ENCODE measurements at regions not wholly inside any gene's neighbourhood (a gene's known extent, or its start where the extent isn't known, plus 50 kb on each side); places are given as distances from the start of the nearest gene placed in this dataset.

GRCh38 chr7:51827631-51828030 is 511.0 kb upstream of the COBL start:
- Histone ChIP-seq H3K79me1 (replicated peaks; ENCODE audit: low read length, poor library complexity, severe bottlenecking) (no peaks in the 10 kb centered on the region), H3K4ac (ENCODE audit: low read depth in 1 of 2, low read length in 2 of 2) (no peak overlapping the region), H3K18ac (ENCODE audit: low read depth in 1 of 2, low read length in 2 of 2) (no peak overlapping the region), H3K23ac (ENCODE audit: low read length in 2 of 2) (no peak overlapping the region), H3K4me1 (ENCODE audit: control insufficient read depth, insufficient read depth, low read depth, low read length) (no peaks in the 10 kb centered on the region), H2BK120ac (ENCODE audit: low read depth, low read length) (no peak overlapping the region), H2BK15ac (ENCODE audit: low read depth, poor library complexity, severe bottlenecking) (no peak overlapping the region), H3K9me3 (ENCODE audit: control insufficient read depth, low read length) (peaks cover 29% of the 10 kb centered on the region), H4K91ac (ENCODE audit: low read length) (no peak overlapping the region), H2BK12ac (ENCODE audit: low read length in 2 of 2) (no peak overlapping the region), H3K9ac (ENCODE audit: low read length) (no peak overlapping the region), H3K14ac (ENCODE audit: low read length in 2 of 2) (no peak overlapping the region), H3K27ac (ENCODE audit: low read length, poor library complexity, severe bottlenecking) (no peak overlapping the region), H2BK5ac (ENCODE audit: low read depth, low read length, poor library complexity, severe bottlenecking) (no peak overlapping the region), H3K4me3 (ENCODE audit: insufficient read depth in 1 of 2, low read depth in 1 of 2, low read length in 2 of 2) (no peak overlapping the region), H4K8ac (ENCODE audit: low read length) (no peak overlapping the region), H2AFZ (ENCODE audit: low read depth, low read length) (no peak overlapping the region), H3K27me3 (ENCODE audit: control insufficient read depth in 1 of 2, insufficient read depth in 1 of 2, low read length in 2 of 2) (no peaks in the 10 kb centered on the region), H2AK5ac (ENCODE audit: low read length, severe bottlenecking) (no peak overlapping the region), H3K4me2 (ENCODE audit: low read length, poor library complexity, severe bottlenecking) (no peak overlapping the region), H3K36me3 (ENCODE audit: control insufficient read depth in 1 of 2, insufficient read depth in 2 of 2, low read depth in 1 of 2, low read length in 2 of 2) (no peaks in the 10 kb centered on the region)
- DNase-seq: no peak
- WGBS: 33% methylated on average over 1 of the region's 2 CpGs

GRCh38 chr7:51824050-51824449 is 507.4 kb upstream of the COBL start:
- H3K4me1 ChIP-seq (ENCODE audit: control insufficient read depth, insufficient read depth, low read depth, low read length): no peaks in the 10 kb centered on the region
- H3K27ac ChIP-seq (ENCODE audit: low read length, poor library complexity, severe bottlenecking): no peak overlapping the region
- H2BK120ac ChIP-seq (ENCODE audit: low read depth, low read length): no peak overlapping the region
- H2AFZ ChIP-seq (ENCODE audit: low read depth, low read length): no peak overlapping the region
- H3K79me1 ChIP-seq (replicated peaks; ENCODE audit: low read length, poor library complexity, severe bottlenecking): no peaks in the 10 kb centered on the region
- no peak overlapping the region for H3K4ac ChIP-seq (ENCODE audit: low read depth in 1 of 2, low read length in 2 of 2)
- no peak overlapping the region for H3K4me2 ChIP-seq (ENCODE audit: low read length, poor library complexity, severe bottlenecking)
- no peak overlapping the region for H3K4me3 ChIP-seq (ENCODE audit: insufficient read depth in 1 of 2, low read depth in 1 of 2, low read length in 2 of 2)
- no peak overlapping the region for H3K18ac ChIP-seq (ENCODE audit: low read depth in 1 of 2, low read length in 2 of 2)
- no peak overlapping the region for H4K8ac ChIP-seq (ENCODE audit: low read length)
- no peaks in the 10 kb centered on the region for H3K36me3 ChIP-seq (ENCODE audit: control insufficient read depth in 1 of 2, insufficient read depth in 2 of 2, low read depth in 1 of 2, low read length in 2 of 2)
- no peaks in the 10 kb centered on the region for H3K27me3 ChIP-seq (ENCODE audit: control insufficient read depth in 1 of 2, insufficient read depth in 1 of 2, low read length in 2 of 2)
- peaks cover 30% of the 10 kb centered on the region for H3K9me3 ChIP-seq (ENCODE audit: control insufficient read depth, low read length)
- DNase-seq: no peak
- 96% methylated on average over 5 of the region's 7 CpGs for WGBS
- H2BK12ac ChIP-seq (ENCODE audit: low read length in 2 of 2): no peak overlapping the region
- H4K91ac ChIP-seq (ENCODE audit: low read length): no peak overlapping the region
- no peak overlapping the region for H2BK15ac ChIP-seq (ENCODE audit: low read depth, poor library complexity, severe bottlenecking)
- no peak overlapping the region for H2BK5ac ChIP-seq (ENCODE audit: low read depth, low read length, poor library complexity, severe bottlenecking)
- H3K23ac ChIP-seq (ENCODE audit: low read length in 2 of 2): no peak overlapping the region
- H2AK5ac ChIP-seq (ENCODE audit: low read length, severe bottlenecking): no peak overlapping the region
- H3K9ac ChIP-seq (ENCODE audit: low read length): no peak overlapping the region
- no peak overlapping the region for H3K14ac ChIP-seq (ENCODE audit: low read length in 2 of 2)

GRCh38 chr7:51823437-51823836 is 506.8 kb upstream of the COBL start:
- H3K9ac ChIP-seq (ENCODE audit: low read length): no peak overlapping the region
- H3K18ac ChIP-seq (ENCODE audit: low read depth in 1 of 2, low read length in 2 of 2): no peak overlapping the region
- H2AK5ac ChIP-seq (ENCODE audit: low read length, severe bottlenecking): no peak overlapping the region
- no peak overlapping the region for H3K27ac ChIP-seq (ENCODE audit: low read length, poor library complexity, severe bottlenecking)
- no peak overlapping the region for H3K4ac ChIP-seq (ENCODE audit: low read depth in 1 of 2, low read length in 2 of 2)
- H2BK120ac ChIP-seq (ENCODE audit: low read depth, low read length): no peak overlapping the region
- H3K4me3 ChIP-seq (ENCODE audit: insufficient read depth in 1 of 2, low read depth in 1 of 2, low read length in 2 of 2): no peak overlapping the region
- H3K79me1 ChIP-seq (replicated peaks; ENCODE audit: low read length, poor library complexity, severe bottlenecking): no peaks in the 10 kb centered on the region
- no peak overlapping the region for H3K4me2 ChIP-seq (ENCODE audit: low read length, poor library complexity, severe bottlenecking)
- 60% methylated on average over 3 of the region's 3 CpGs for WGBS
- no peak overlapping the region for H2BK12ac ChIP-seq (ENCODE audit: low read length in 2 of 2)
- H3K9me3 ChIP-seq (ENCODE audit: control insufficient read depth, low read length): peaks cover 32% of the 10 kb centered on the region
- H3K4me1 ChIP-seq (ENCODE audit: control insufficient read depth, insufficient read depth, low read depth, low read length): no peaks in the 10 kb centered on the region
- H2BK15ac ChIP-seq (ENCODE audit: low read depth, poor library complexity, severe bottlenecking): no peak overlapping the region
- no peak for DNase-seq
- no peak overlapping the region for H4K91ac ChIP-seq (ENCODE audit: low read length)
- H3K23ac ChIP-seq (ENCODE audit: low read length in 2 of 2): no peak overlapping the region
- H3K27me3 ChIP-seq (ENCODE audit: control insufficient read depth in 1 of 2, insufficient read depth in 1 of 2, low read length in 2 of 2): no peaks in the 10 kb centered on the region
- no peaks in the 10 kb centered on the region for H3K36me3 ChIP-seq (ENCODE audit: control insufficient read depth in 1 of 2, insufficient read depth in 2 of 2, low read depth in 1 of 2, low read length in 2 of 2)
- H3K14ac ChIP-seq (ENCODE audit: low read length in 2 of 2): no peak overlapping the region
- H2BK5ac ChIP-seq (ENCODE audit: low read depth, low read length, poor library complexity, severe bottlenecking): no peak overlapping the region
- H2AFZ ChIP-seq (ENCODE audit: low read depth, low read length): no peak overlapping the region
- H4K8ac ChIP-seq (ENCODE audit: low read length): no peak overlapping the region

GRCh38 chr7:51817694-51818225 is 501.2 kb upstream of the COBL start:
- 71% methylated on average over 5 of the region's 5 CpGs for WGBS
- Histone ChIP-seq H3K4me3 (ENCODE audit: insufficient read depth in 1 of 2, low read depth in 1 of 2, low read length in 2 of 2) (no peak overlapping the region), H3K14ac (ENCODE audit: low read length in 2 of 2) (no peak overlapping the region)

More at GRCh38 chr7:51817694-51818225, 501.2 kb upstream of the COBL start:
- H3K27ac ChIP-seq (ENCODE audit: low read length, poor library complexity, severe bottlenecking): no peak overlapping the region
- no peak overlapping the region for H4K91ac ChIP-seq (ENCODE audit: low read length)
- peaks cover 19% of the 10 kb centered on the region for H3K9me3 ChIP-seq (ENCODE audit: control insufficient read depth, low read length)
- H3K79me1 ChIP-seq (replicated peaks; ENCODE audit: low read length, poor library complexity, severe bottlenecking): no peaks in the 10 kb centered on the region
- no peak overlapping the region for H2BK15ac ChIP-seq (ENCODE audit: low read depth, poor library complexity, severe bottlenecking)
- no peaks in the 10 kb centered on the region for H3K4me1 ChIP-seq (ENCODE audit: control insufficient read depth, insufficient read depth, low read depth, low read length)
- H3K9ac ChIP-seq (ENCODE audit: low read length): no peak overlapping the region
- no peak overlapping the region for H2BK120ac ChIP-seq (ENCODE audit: low read depth, low read length)
- no peak overlapping the region for H2BK5ac ChIP-seq (ENCODE audit: low read depth, low read length, poor library complexity, severe bottlenecking)
- DNase-seq: no peak
- no peak overlapping the region for H4K8ac ChIP-seq (ENCODE audit: low read length)
- no peak overlapping the region for H2AK5ac ChIP-seq (ENCODE audit: low read length, severe bottlenecking)
- H3K4ac ChIP-seq (ENCODE audit: low read depth in 1 of 2, low read length in 2 of 2): no peak overlapping the region
- H2BK12ac ChIP-seq (ENCODE audit: low read length in 2 of 2): no peak overlapping the region
- no peak overlapping the region for H3K18ac ChIP-seq (ENCODE audit: low read depth in 1 of 2, low read length in 2 of 2)
- H3K36me3 ChIP-seq (ENCODE audit: control insufficient read depth in 1 of 2, insufficient read depth in 2 of 2, low read depth in 1 of 2, low read length in 2 of 2): no peaks in the 10 kb centered on the region
- H2AFZ ChIP-seq (ENCODE audit: low read depth, low read length): no peak overlapping the region
- H3K4me2 ChIP-seq (ENCODE audit: low read length, poor library complexity, severe bottlenecking): no peak overlapping the region
- no peaks in the 10 kb centered on the region for H3K27me3 ChIP-seq (ENCODE audit: control insufficient read depth in 1 of 2, insufficient read depth in 1 of 2, low read length in 2 of 2)
- H3K23ac ChIP-seq (ENCODE audit: low read length in 2 of 2): no peak overlapping the region

All from mesenchymal stem cell (in vitro differentiated cells and primary cell).